ENCODE measurements at regions not wholly inside any gene's neighbourhood (a gene's known extent, or its start where the extent isn't known, plus 50 kb on each side); places are given as distances from the start of the nearest gene placed in this dataset.

- no peak overlapping the region for H3K9ac ChIP-seq (ENCODE audit: low read length)
- no peaks in the 10 kb centered on the region for H3K79me2 ChIP-seq (ENCODE audit: insufficient read depth, low read length)
- no peaks in the 10 kb centered on the region for H3K27me3 ChIP-seq (ENCODE audit: low read length)
- H3K9me3 ChIP-seq (ENCODE audit: insufficient read depth, low read length): no peaks in the 10 kb centered on the region
- H3K4me2 ChIP-seq (ENCODE audit: low read depth, low read length, poor library complexity, severe bottlenecking): no peak overlapping the region
- H3F3A ChIP-seq (ENCODE audit: insufficient read depth): no peaks in the 10 kb centered on the region
- TF ChIP-seq, protein P1, sequence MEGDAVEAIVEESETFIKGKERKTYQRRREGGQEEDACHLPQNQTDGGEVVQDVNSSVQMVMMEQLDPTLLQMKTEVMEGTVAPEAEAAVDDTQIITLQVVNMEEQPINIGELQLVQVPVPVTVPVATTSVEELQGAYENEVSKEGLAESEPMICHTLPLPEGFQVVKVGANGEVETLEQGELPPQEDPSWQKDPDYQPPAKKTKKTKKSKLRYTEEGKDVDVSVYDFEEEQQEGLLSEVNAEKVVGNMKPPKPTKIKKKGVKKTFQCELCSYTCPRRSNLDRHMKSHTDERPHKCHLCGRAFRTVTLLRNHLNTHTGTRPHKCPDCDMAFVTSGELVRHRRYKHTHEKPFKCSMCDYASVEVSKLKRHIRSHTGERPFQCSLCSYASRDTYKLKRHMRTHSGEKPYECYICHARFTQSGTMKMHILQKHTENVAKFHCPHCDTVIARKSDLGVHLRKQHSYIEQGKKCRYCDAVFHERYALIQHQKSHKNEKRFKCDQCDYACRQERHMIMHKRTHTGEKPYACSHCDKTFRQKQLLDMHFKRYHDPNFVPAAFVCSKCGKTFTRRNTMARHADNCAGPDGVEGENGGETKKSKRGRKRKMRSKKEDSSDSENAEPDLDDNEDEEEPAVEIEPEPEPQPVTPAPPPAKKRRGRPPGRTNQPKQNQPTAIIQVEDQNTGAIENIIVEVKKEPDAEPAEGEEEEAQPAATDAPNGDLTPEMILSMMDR (IDR thresholded peaks at IDR 0.05; ENCODE audit: insufficient read depth, low read length, poor library complexity, severe bottlenecking): no peak
- no peak for TF ChIP-seq EZH2phosphoT487 (conservative IDR thresholded peaks at IDR 0.05; ENCODE audit: low read length)
- no peak overlapping the region for H3K4me3 ChIP-seq (ENCODE audit: insufficient read depth, low read length, poor library complexity, severe bottlenecking)
- H3K27ac ChIP-seq (ENCODE audit: low read depth, low read length): no peak overlapping the region
- no peaks in the 10 kb centered on the region for H3K36me3 ChIP-seq (ENCODE audit: low read length)
- no peaks in the 10 kb centered on the region for H4K20me1 ChIP-seq (ENCODE audit: low read depth, low read length)
- no peaks in the 10 kb centered on the region for H3K9me2 ChIP-seq (replicated peaks; ENCODE audit: insufficient read depth, low read length)
- H2AFZ ChIP-seq (ENCODE audit: low read depth, low read length, severe bottlenecking): no peak overlapping the region
Observed at GRCh38 chr17:69995476-69995875, 79.5 kb upstream of the KCNJ16 start.

DNA sequence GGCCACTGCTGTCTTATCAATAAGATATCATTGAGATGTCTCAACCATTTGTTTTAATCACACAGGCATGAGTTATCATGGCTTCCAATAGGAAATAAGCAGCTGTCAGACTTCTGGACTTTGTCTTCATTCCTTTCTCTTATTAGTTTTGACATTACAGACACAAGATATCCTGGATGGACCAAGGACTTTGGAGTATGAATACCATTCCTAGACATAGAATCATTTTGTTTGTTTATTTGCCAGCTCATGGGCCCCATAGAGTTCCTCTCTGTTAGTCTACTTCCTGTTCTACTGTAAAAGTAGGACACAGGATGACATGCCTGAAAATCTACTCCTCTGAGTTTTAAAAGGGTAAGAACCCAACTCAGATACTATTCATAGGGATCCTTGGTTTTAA is 77.7 kb upstream of the KCNJ16 start:
- H3K36me3 ChIP-seq (ENCODE audit: low read length): no peaks in the 10 kb centered on the region
- H3K9ac ChIP-seq (ENCODE audit: low read length): no peak overlapping the region
- no peak overlapping the region for H3K4me2 ChIP-seq (ENCODE audit: low read depth, low read length, poor library complexity, severe bottlenecking)
- no peaks in the 10 kb centered on the region for H3K27me3 ChIP-seq (ENCODE audit: low read length)
- H3K27ac ChIP-seq (ENCODE audit: low read depth, low read length): no peak overlapping the region
- H3K9me3 ChIP-seq (ENCODE audit: insufficient read depth, low read length): no peaks in the 10 kb centered on the region
- no peaks in the 10 kb centered on the region for H4K20me1 ChIP-seq (ENCODE audit: low read depth, low read length)
- TF ChIP-seq, protein P1 (IDR thresholded peaks at IDR 0.05; ENCODE audit: insufficient read depth, low read length, poor library complexity, severe bottlenecking): no peak
- TF ChIP-seq EZH2phosphoT487 (conservative IDR thresholded peaks at IDR 0.05; ENCODE audit: low read length): no peak
- no peak overlapping the region for H2AFZ ChIP-seq (ENCODE audit: low read depth, low read length, severe bottlenecking)
- H3K79me2 ChIP-seq (ENCODE audit: insufficient read depth, low read length): no peaks in the 10 kb centered on the region
- no peak overlapping the region for H3K4me3 ChIP-seq (ENCODE audit: insufficient read depth, low read length, poor library complexity, severe bottlenecking)
- no peaks in the 10 kb centered on the region for H3F3A ChIP-seq (ENCODE audit: insufficient read depth)
- no peaks in the 10 kb centered on the region for H3K9me2 ChIP-seq (replicated peaks; ENCODE audit: insufficient read depth, low read length)

DNA sequence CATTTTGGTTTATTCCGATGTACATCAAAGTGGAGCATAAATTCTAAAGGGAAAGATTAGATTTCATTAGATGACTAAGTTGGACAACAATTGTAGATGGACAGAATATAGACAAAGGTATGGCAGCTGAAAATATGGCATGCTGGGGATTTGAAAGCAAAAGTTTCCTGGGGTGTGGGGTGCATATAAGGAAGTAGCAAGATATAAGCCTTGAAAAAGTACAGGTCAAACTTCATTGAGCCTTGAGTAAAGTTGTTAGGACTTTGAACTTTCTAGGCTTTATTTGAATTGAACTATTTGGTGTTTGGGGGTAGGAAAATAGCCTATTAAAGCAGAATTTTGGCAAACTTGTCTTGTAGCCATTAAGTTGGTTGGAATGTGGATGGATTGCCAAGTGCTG is 75.8 kb upstream of the KCNJ16 start:
- Histone ChIP-seq H2AFZ (ENCODE audit: low read depth, low read length, severe bottlenecking) (no peak overlapping the region), H3K27me3 (ENCODE audit: low read length) (no peaks in the 10 kb centered on the region), H3K9me3 (ENCODE audit: insufficient read depth, low read length) (no peaks in the 10 kb centered on the region), H3K4me3 (ENCODE audit: insufficient read depth, low read length, poor library complexity, severe bottlenecking) (no peak overlapping the region), H3K9ac (ENCODE audit: low read length) (no peak overlapping the region), H3F3A (ENCODE audit: insufficient read depth) (no peaks in the 10 kb centered on the region), H4K20me1 (ENCODE audit: low read depth, low read length) (no peaks in the 10 kb centered on the region), H3K36me3 (ENCODE audit: low read length) (no peaks in the 10 kb centered on the region), H3K4me2 (ENCODE audit: low read depth, low read length, poor library complexity, severe bottlenecking) (no peak overlapping the region), H3K9me2 (replicated peaks; ENCODE audit: insufficient read depth, low read length) (no peaks in the 10 kb centered on the region), H3K79me2 (ENCODE audit: insufficient read depth, low read length) (no peaks in the 10 kb centered on the region), H3K27ac (ENCODE audit: low read depth, low read length) (no peak overlapping the region)
- TF ChIP-seq, protein P1 (IDR thresholded peaks at IDR 0.05; ENCODE audit: insufficient read depth, low read length, poor library complexity, severe bottlenecking): no peak
- no peak for TF ChIP-seq EZH2phosphoT487 (conservative IDR thresholded peaks at IDR 0.05; ENCODE audit: low read length)

Data from SU-DHL-6 (cell line).